HepG2 (cell line): ENCODE measurements at regions not wholly inside any gene's neighbourhood (a gene's known extent, or its start where the extent isn't known, plus 50 kb on each side); places are given as distances from the start of the nearest gene placed in this dataset.

ENCODE experiments used
- ATAC-seq: fragments of 200-7000 bp; cut with Tn5 transposase; 3 replicates; pipeline ENCODE4 v1.9.1; 2020; ENCODE audit warnings: mild to moderate bottlenecking, moderate library complexity
- BruUV-seq: library from RNA; stranded (reverse); fragments of 400-500 nt; replicated peaks from 2 replicates; lab custom pipeline; 2021; lab: Mats Ljungman, UMichigan
- CTCF ChIA-PET: fragments of 300-600 bp; formaldehyde crosslinking; extraction: SDS; loops from one replicate; lab custom pipeline; 2021; ENCODE audit warnings: low total read pairs, inconsistent platforms, low intra/inter-chr PET ratio; lab: Yijun Ruan, JAX
- POLR2A ChIA-PET: fragments of 350-600 bp; sonication (Branson Sonifier 250); formaldehyde crosslinking; loops from one replicate; lab custom pipeline; 2020; ENCODE audit warnings: antibody characterized with exemption, inconsistent platforms; lab: Yijun Ruan, JAX
- DNase-seq: peaks from one replicate; pipeline ENCODE4 v3.0.0-alpha.2; 2015; ENCODE audit warnings: low spot score
- FAIRE-seq: peaks from 3 replicates; lab custom pipeline; 2011; peaks lifted over from hg19 to GRCh38; lab: Jason Lieb, UNC
- H2AFZ ChIP-seq: one replicate; pipeline ENCODE4 v1.6.1; 2011; ENCODE audit warnings: low read length, inconsistent platforms
- H3K27ac ChIP-seq: fragments of 300-600 bp; 3 replicates; pipeline ENCODE4 v1.8.0; 2011; ENCODE audit warnings: mixed run types, mild to moderate bottlenecking, mixed read lengths, low read length, inconsistent platforms; ENCODE audit not compliant: insufficient read depth; ENCODE audit errors: extremely low read length
- H3K27me3 ChIP-seq, 2 experiments: fragments of 200-600 bp in 1 of 2; 2 replicates in 1 of 2; 3 replicates in 1 of 2; pipeline versions ENCODE4 v1.6.0 to v1.8.0; 2011; ENCODE audit warnings: low read length in 2 of 2, mild to moderate bottlenecking in 2 of 2, moderate library complexity in 2 of 2, inconsistent platforms in 1 of 2; ENCODE audit not compliant: insufficient read depth in 2 of 2, control insufficient read depth in 1 of 2
- H3K36me3 ChIP-seq, 2 experiments: fragments of 200-600 bp in 1 of 2; replicated peaks in 1 of 2; 2 replicates in 1 of 2; 3 replicates in 1 of 2; pipeline versions ENCODE4 v1.5.1 to v1.8.0; 2011; ENCODE audit warnings: low read length in 2 of 2, inconsistent platforms in 1 of 2; ENCODE audit not compliant: insufficient read depth in 2 of 2, control insufficient read depth in 1 of 2
- H3K4me1 ChIP-seq: 2 replicates; pipeline ENCODE4 v1.5.1; 2012; ENCODE audit warnings: low read length, inconsistent platforms; ENCODE audit not compliant: insufficient read depth
- H3K4me2 ChIP-seq: 2 replicates; pipeline ENCODE4 v1.6.0; 2011; ENCODE audit warnings: low read depth, low read length, inconsistent platforms
- H3K4me3 ChIP-seq, 3 experiments: fragments of 200-600 bp in 1 of 3; sonication (generic), shearing (Covaris generic) in 1 of 3; replicated peaks in 1 of 3; 2 replicates each; pipeline ENCODE4 v1.5.1; 2011 to 2016; ENCODE audit warnings: low read length in 3 of 3, inconsistent platforms in 2 of 3, low read depth in 2 of 3, mild to moderate bottlenecking in 2 of 3, control low read depth in 1 of 3, mixed read lengths in 1 of 3; ENCODE audit not compliant: insufficient read depth in 1 of 3
- H3K79me2 ChIP-seq: one replicate; pipeline ENCODE4 v1.6.1; 2011; ENCODE audit warnings: low read length, inconsistent platforms; ENCODE audit not compliant: insufficient read depth
- H3K9ac ChIP-seq: 2 replicates; pipeline ENCODE4 v1.6.0; 2011; ENCODE audit warnings: mild to moderate bottlenecking, low read depth, low read length, inconsistent platforms; ENCODE audit not compliant: insufficient read depth
- H3K9me3 ChIP-seq: 2 replicates; pipeline ENCODE4 v1.5.1; 2012; ENCODE audit warnings: mild to moderate bottlenecking, low read length
- H4K20me1 ChIP-seq: 2 replicates; pipeline ENCODE4 v1.6.0; 2011; ENCODE audit warnings: inconsistent platforms, mild to moderate bottlenecking, low read length, moderate library complexity; ENCODE audit not compliant: insufficient read depth
- ARNTL ChIP-seq: sonication (generic); formaldehyde crosslinking; IDR thresholded peaks from 2 replicates; pipeline ENCODE4 v1.4.0; 2020; ENCODE audit warnings: mild to moderate bottlenecking, missing genetic modification reagents
- ATF4 ChIP-seq, 2 experiments: fragments of 450-650 bp in 1 of 2; sonication (generic) in 1 of 2; formaldehyde crosslinking; IDR thresholded peaks; 2 replicates each; pipeline versions ENCODE4 v1.5.0 to v1.8.0; 2020 to 2022; ENCODE audit warnings: mild to moderate bottlenecking in 1 of 2, missing genetic modification reagents in 1 of 2
- NFAT5 ChIP-seq: sonication (generic); formaldehyde crosslinking; IDR thresholded peaks from 2 replicates; pipeline ENCODE4 v1.4.0; 2020; ENCODE audit warnings: missing genetic modification reagents
- SMYD3 ChIP-seq: sonication (generic); formaldehyde crosslinking; IDR thresholded peaks from 2 replicates; pipeline ENCODE4 v1.8.1; 2023; ENCODE audit warnings: mild to moderate bottlenecking, missing genetic modification reagents
- ZBED4 ChIP-seq: sonication (generic); formaldehyde crosslinking; IDR thresholded peaks from 2 replicates; pipeline ENCODE4 v1.4.0; 2020; ENCODE audit warnings: missing genetic modification reagents, borderline replicate concordance
- ZBTB39 ChIP-seq: sonication (generic); formaldehyde crosslinking; IDR thresholded peaks from 2 replicates; pipeline ENCODE4 v1.5.0; 2020; ENCODE audit warnings: missing genetic modification reagents
- ZMAT5 ChIP-seq: sonication (generic); formaldehyde crosslinking; IDR thresholded peaks from 2 replicates; pipeline ENCODE4 v1.5.0; 2020; ENCODE audit warnings: mild to moderate bottlenecking, low read depth, missing genetic modification reagents, borderline replicate concordance
- WGBS: methylation state at CpG from one replicate; pipeline ENCODE4 v1.1.6; 2017; ENCODE audit warnings: low lambda C conversion rate; 5-methylcytosine and 5-hydroxymethylcytosine counted together
- in situ Hi-C: cut with HindIII; loops from 2 replicates; pipeline ENCODE4 v1.10.0; 2017; ENCODE audit warnings: low pct_unique_long_range_greater_than_20kb; ENCODE audit not compliant: extremely low pct_ligation_motif_present
- intact Hi-C: fragments of 100-400 bp; cut with micrococcal nuclease; formaldehyde crosslinking; loops from one replicate; pipeline ENCODE4 v1.10.0; 2022; ENCODE audit not compliant: unreplicated experiment
- TF ChIP-seq, protein P1 (sequence below): sonication (generic); IDR thresholded peaks from 2 replicates; pipeline ENCODE4 v1.6.1; 2016; ENCODE audit warnings: low read depth, borderline replicate concordance

GRCh38 chr6:28839443-28840120, 84.2 kb downstream of the TRIM27 start:
- POLR2A ChIA-PET: interaction anchor here (0.9 to 2.7 kb wide), 2 partner anchors 56 to 83 kb away, joined by 4 to 16 read pairs; no protein-coding TSS in a partner anchor
- Histone ChIP-seq H3K4me2 (peak overlapping the region; percentile 78), H3K79me2 (no peaks in the 10 kb centered on the region), H3K27ac (no peak overlapping the region), H4K20me1 (no peaks in the 10 kb centered on the region), H3K4me1 (peaks cover 11% of the 10 kb centered on the region), H3K9me3 (no peaks in the 10 kb centered on the region), H3K27me3 (peaks cover 0 to 4% of the 10 kb centered on the region in 2 experiments; a peak in 2 of 5 replicates), H3K9ac (peak overlapping the region; percentile 51; the same call in 1 of the 2 replicates), H2AFZ (no peak overlapping the region), H3K4me3 (peak overlapping the region; percentile 77 to 94 (median 83)), H3K36me3 (no peaks in the 10 kb centered on the region)
- in situ Hi-C loops (loop anchor here (5.0 to 25.0 kb wide), 2 partner anchors 178 to 748 kb away; partner anchors contain the start of gene OR2H2), intact Hi-C loops (loop anchor here (2.0 to 5.0 kb wide), 5 partner anchors 23 to 273 kb away; no protein-coding TSS in a partner anchor)
- no peak for DNase-seq
- CTCF ChIA-PET: interaction anchor here (1.6 to 3.9 kb wide), 2 partner anchors 153 to 177 kb away, joined by 7 to 84 read pairs; no protein-coding TSS in a partner anchor
- FAIRE-seq: no peak
- 13% methylated on average over 9 of the region's 9 CpGs for WGBS
- no peak for ATAC-seq
- BruUV-seq: no TSS peak
- no peak for TF ChIP-seq SMYD3 (CRISPR knock-in tag)
- no peak for TF ChIP-seq ZMAT5 (CRISPR knock-in tag)
- no peak for TF ChIP-seq NFAT5
- TF ChIP-seq, protein P1, sequence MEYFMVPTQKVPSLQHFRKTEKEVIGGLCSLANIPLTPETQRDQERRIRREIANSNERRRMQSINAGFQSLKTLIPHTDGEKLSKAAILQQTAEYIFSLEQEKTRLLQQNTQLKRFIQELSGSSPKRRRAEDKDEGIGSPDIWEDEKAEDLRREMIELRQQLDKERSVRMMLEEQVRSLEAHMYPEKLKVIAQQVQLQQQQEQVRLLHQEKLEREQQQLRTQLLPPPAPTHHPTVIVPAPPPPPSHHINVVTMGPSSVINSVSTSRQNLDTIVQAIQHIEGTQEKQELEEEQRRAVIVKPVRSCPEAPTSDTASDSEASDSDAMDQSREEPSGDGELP: no peak
- no peak for TF ChIP-seq ARNTL (CRISPR knock-in tag)
- no peak for TF ChIP-seq ZBTB39
- no peak for TF ChIP-seq ATF4 (CRISPR knock-in tag; IDR thresholded peaks at IDR 0.05)
- no peak for TF ChIP-seq ZBED4 (CRISPR knock-in tag)
